Fibroblast of lung (primary cell): ENCODE measurements at regions not wholly inside any gene's neighbourhood (a gene's known extent, or its start where the extent isn't known, plus 50 kb on each side); places are given as distances from the start of the nearest gene placed in this dataset.

Experiments used
- EZH2 ChIP-seq: IDR thresholded peaks from 2 replicates; pipeline ENCODE4 v1.5.1; 2012; ENCODE audit warnings: low read length, control low read depth, mild to moderate bottlenecking; ENCODE audit errors: missing control alignments
- TF ChIP-seq, protein P1 (sequence below), 2 donors: IDR thresholded peaks in 1 of 2; conservative IDR thresholded peaks in 1 of 2; 1 replicate in 1 of 2; 2 replicates in 1 of 2; pipeline ENCODE4 v1.5.1; 2011 to 2012; ENCODE audit warnings: low read length in 2 of 2, control low read depth in 1 of 2, inconsistent platforms in 1 of 2, low read depth in 1 of 2, mild to moderate bottlenecking in 1 of 2

DNA sequence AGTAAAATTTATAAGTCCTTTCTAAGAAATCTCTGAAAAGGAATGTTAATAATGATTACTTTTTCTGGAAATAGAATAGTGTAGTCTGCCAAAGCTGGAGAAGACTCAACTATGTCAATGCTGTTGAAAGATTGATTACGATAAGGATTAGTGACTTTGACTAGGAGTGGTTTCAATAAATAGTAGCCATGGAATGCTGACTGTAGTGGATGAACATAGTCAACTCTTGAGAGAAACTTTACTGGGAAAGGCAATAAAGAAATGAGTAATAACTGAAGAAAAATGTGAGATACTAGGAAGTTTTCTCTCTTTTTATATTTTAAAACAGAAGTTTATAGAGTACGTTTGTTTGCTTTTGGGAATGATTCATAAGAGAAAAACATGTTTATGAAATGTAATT is 105.0 kb upstream of the CDK13 start:
- TF ChIP-seq, protein P1, sequence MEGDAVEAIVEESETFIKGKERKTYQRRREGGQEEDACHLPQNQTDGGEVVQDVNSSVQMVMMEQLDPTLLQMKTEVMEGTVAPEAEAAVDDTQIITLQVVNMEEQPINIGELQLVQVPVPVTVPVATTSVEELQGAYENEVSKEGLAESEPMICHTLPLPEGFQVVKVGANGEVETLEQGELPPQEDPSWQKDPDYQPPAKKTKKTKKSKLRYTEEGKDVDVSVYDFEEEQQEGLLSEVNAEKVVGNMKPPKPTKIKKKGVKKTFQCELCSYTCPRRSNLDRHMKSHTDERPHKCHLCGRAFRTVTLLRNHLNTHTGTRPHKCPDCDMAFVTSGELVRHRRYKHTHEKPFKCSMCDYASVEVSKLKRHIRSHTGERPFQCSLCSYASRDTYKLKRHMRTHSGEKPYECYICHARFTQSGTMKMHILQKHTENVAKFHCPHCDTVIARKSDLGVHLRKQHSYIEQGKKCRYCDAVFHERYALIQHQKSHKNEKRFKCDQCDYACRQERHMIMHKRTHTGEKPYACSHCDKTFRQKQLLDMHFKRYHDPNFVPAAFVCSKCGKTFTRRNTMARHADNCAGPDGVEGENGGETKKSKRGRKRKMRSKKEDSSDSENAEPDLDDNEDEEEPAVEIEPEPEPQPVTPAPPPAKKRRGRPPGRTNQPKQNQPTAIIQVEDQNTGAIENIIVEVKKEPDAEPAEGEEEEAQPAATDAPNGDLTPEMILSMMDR (conservative IDR thresholded peaks at IDR 0.05 in 1 of 2, IDR thresholded peaks at IDR 0.05 in 1 of 2; ENCODE audit: low read depth in 1 of 2, low read length in 2 of 2), result no peak
- TF ChIP-seq EZH2, result no peak
